Pancreas (tissue), 10 donors: ENCODE measurements at regions not wholly inside any gene's neighbourhood (a gene's known extent, or its start where the extent isn't known, plus 50 kb on each side); places are given as distances from the start of the nearest gene placed in this dataset.

ENCODE experiments used
- ATAC-seq, 4 donors: fragments of 200-7000 bp; cut with Tn5 transposase; one replicate each; pipeline versions ENCODE4 v1.8.0 to v1.9.1; 2020; ENCODE audit warnings: mild to moderate bottlenecking in 4 of 4, moderate library complexity in 4 of 4
- DNase-seq, 6 donors: peaks; one replicate each; pipeline ENCODE4 v3.0.0-alpha.2; 2020
- FAIRE-seq: peaks from 2 replicates; lab custom pipeline; 2012; peaks lifted over from hg19 to GRCh38; lab: Jason Lieb, UNC
- H3K27ac ChIP-seq, 4 donors: fragments of 200-600 bp; sonication (generic); 1 replicate in 3 of 4; 2 replicates in 1 of 4; pipeline versions ENCODE4 v1.5.0 to v1.8.0; 2020
- H3K27me3 ChIP-seq, 4 donors: fragments of 200-600 bp; one replicate each; pipeline ENCODE4 v1.8.0; 2021
- H3K36me3 ChIP-seq, 3 donors: fragments of 200-600 bp; sonication (generic) in 1 of 3; one replicate each; pipeline versions ENCODE4 v1.5.0 to v1.8.0; 2020 to 2021
- H3K4me1 ChIP-seq, 3 donors: fragments of 200-600 bp; one replicate each; pipeline ENCODE4 v1.8.0; 2021
- H3K4me3 ChIP-seq, 4 donors: fragments of 200-600 bp; sonication (generic) in 2 of 4; one replicate each; pipeline versions ENCODE4 v1.5.0 to v1.8.0; 2020 to 2021
- H3K9me3 ChIP-seq, 4 donors: fragments of 200-600 bp; one replicate each; pipeline ENCODE4 v1.8.0; 2021
- CTCF ChIP-seq, 4 donors: fragments of 200-600 bp; sonication (generic) in 3 of 4; IDR thresholded peaks; one replicate each; pipeline versions ENCODE4 v1.5.0 to v1.8.0; 2021; ENCODE audit warnings: antibody characterized with exemption in 4 of 4
- WGBS, 2 donors: extraction: QIAGEN DNeasy Blood & Tissue Kit; methylation state at CpG; one replicate each; pipeline ENCODE4 v1.1.7; 2013; 5-methylcytosine and 5-hydroxymethylcytosine counted together
- intact Hi-C, 3 donors: fragments of 100-400 bp; cut with DNase I; formaldehyde crosslinking; loops; one replicate each; pipeline versions ENCODE4 v1.11.1 to v1.14.2; 2022
- donor health status: healthy with polysubstance abuse.
- donor health status: DM: no; HTN: no; CAD: no; lungs with moderate emphysema.
- donor health status: DM: no; HTN: no; CAD: no.
- donor health status: control.
- donor health status: control.
- donor health status: Bipolar disorder and iron deficiency.
- donor health status: DM: yes; HTN: yes; CAD: no.
- donor health status: DM: no; HTN: no; CAD: no.
- donor health status: DM: no; HTN: no; CAD: no.
- donor health status: DM: yes; HTN: yes; CAD: no.

GRCh38 chr2:18063826-18064470 lies 185.5 kb downstream of the KCNS3 start:
- Histone ChIP-seq H3K27ac (no peak overlapping the region), H3K27me3 (no peaks in the 10 kb centered on the region), H3K36me3 (no peaks in the 10 kb centered on the region), H3K4me1 (no peaks in the 10 kb centered on the region), H3K9me3 (no peaks in the 10 kb centered on the region), H3K4me3 (no peak overlapping the region)
- intact Hi-C loops, result loop anchor here in 1 of 3 donors (2.0 kb wide), 1 partner anchor 17 kb away; no protein-coding TSS in a partner anchor
- DNase-seq, result no peak
- WGBS, 2 donors, result 58 to 75% methylated on average over 4 of the region's 4 CpGs
- no peak for TF ChIP-seq CTCF (IDR thresholded peaks at IDR 0.05)
- no peak for FAIRE-seq
- no peak for ATAC-seq

DNA sequence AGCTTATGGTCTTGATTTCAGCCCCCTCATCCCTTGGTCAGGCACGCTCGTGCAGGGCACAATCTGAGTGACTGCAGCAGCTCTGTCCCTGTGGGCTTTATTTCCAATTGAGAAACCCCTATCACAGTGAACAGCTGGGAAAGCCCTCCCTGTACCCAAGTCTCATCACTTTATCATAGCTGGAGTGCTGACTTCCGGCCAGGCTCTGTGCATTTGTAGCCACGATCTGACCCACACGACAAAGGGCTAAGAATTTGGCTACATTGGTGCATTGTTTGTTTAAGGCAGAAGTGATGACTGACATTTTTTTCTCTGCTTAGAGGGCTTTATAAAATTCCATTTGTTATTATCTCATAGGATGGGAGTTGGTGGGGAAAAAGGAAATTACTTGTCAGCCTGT lies 184.4 kb downstream of the KCNS3 start:
- DNase-seq (no peak), FAIRE-seq (no peak), ATAC-seq (no peak)
- no peaks in the 10 kb centered on the region for H3K9me3 ChIP-seq
- intact Hi-C loops, result no loop called here
- H3K27me3 ChIP-seq, result no peaks in the 10 kb centered on the region
- H3K27ac ChIP-seq, result no peak overlapping the region
- no peak for TF ChIP-seq CTCF (IDR thresholded peaks at IDR 0.05)
- 42 to 44% methylated on average over 5 of the region's 5 CpGs for WGBS, 2 donors
- no peaks in the 10 kb centered on the region for H3K4me1 ChIP-seq
- H3K4me3 ChIP-seq, result no peak overlapping the region
- no peaks in the 10 kb centered on the region for H3K36me3 ChIP-seq

- WGBS, 2 donors, result 50 to 73% methylated on average over 1 of the region's 1 CpG
- intact Hi-C loops, result no loop called here
- Histone ChIP-seq H3K27me3 (no peaks in the 10 kb centered on the region), H3K27ac (no peak overlapping the region), H3K4me3 (no peak overlapping the region), H3K36me3 (no peaks in the 10 kb centered on the region), H3K4me1 (no peaks in the 10 kb centered on the region), H3K9me3 (no peaks in the 10 kb centered on the region)
- TF ChIP-seq CTCF (IDR thresholded peaks at IDR 0.05), result no peak
- FAIRE-seq (no peak), ATAC-seq (no peak), DNase-seq (no peak)
Observed at GRCh38 chr2:18061717-18062116, 183.2 kb downstream of the KCNS3 start.

- Histone ChIP-seq H3K9me3 (no peaks in the 10 kb centered on the region), H3K27me3 (no peaks in the 10 kb centered on the region), H3K27ac (no peak overlapping the region), H3K4me1 (no peaks in the 10 kb centered on the region), H3K4me3 (no peak overlapping the region), H3K36me3 (no peaks in the 10 kb centered on the region)
- ATAC-seq, result no peak
- no peak for FAIRE-seq
- intact Hi-C loops, result no loop called here
- no peak for DNase-seq
- WGBS, 2 donors, result 72 to 80% methylated on average over 1 of the region's 1 CpG
- no peak for TF ChIP-seq CTCF (IDR thresholded peaks at IDR 0.05)
Observed at GRCh38 chr2:18057657-18058056, 179.2 kb downstream of the KCNS3 start.

DNA sequence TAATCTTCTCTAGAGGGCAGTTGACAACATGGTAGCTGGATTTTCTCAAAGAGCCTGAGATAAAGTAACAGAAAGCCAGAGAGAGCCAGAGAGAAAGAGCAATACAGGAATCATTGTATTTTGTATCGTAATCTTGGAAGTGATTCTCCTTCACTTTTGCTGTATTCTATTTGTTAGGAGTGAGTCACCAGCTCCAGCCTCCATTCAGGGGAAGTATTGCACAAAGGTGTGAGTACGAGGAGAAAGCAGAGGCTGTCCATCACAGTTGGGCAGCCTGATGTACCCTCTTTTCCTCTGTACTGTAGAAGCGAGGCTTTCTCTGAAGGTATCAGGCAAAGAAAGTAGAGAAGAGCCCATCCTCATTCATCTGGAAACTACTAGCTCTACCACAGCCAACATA lies 176.8 kb downstream of the KCNS3 start:
- intact Hi-C loops, result no loop called here

More for the DNA sequence above, 176.8 kb downstream of the KCNS3 start:
- H3K4me1 ChIP-seq, result no peaks in the 10 kb centered on the region
- H3K4me3 ChIP-seq, result no peak overlapping the region
- no peaks in the 10 kb centered on the region for H3K9me3 ChIP-seq
- no peak for TF ChIP-seq CTCF (IDR thresholded peaks at IDR 0.05)
- no peaks in the 10 kb centered on the region for H3K27me3 ChIP-seq
- FAIRE-seq, result no peak
- no peak overlapping the region for H3K27ac ChIP-seq
- 64 to 75% methylated on average over 3 of the region's 3 CpGs for WGBS, 2 donors
- no peak for DNase-seq
- no peak for ATAC-seq
- H3K36me3 ChIP-seq, result no peaks in the 10 kb centered on the region
